ENCODE measurements at regions not wholly inside any gene's neighbourhood (a gene's known extent, or its start where the extent isn't known, plus 50 kb on each side); places are given as distances from the start of the nearest gene placed in this dataset.

- no peaks in the 10 kb centered on the region for H3K36me3 ChIP-seq
- DNase-seq: no peak
- no peak overlapping the region for H3K27ac ChIP-seq (replicated peaks)
- no peak for TF ChIP-seq CTCF (IDR thresholded peaks at IDR 0.05; ENCODE audit: borderline replicate concordance)
- no peaks in the 10 kb centered on the region for H3K4me1 ChIP-seq
- no peak overlapping the region for H3K4me3 ChIP-seq
- intact Hi-C loops (cut with micrococcal nuclease): no loop called here
- peaks cover 32% of the 10 kb centered on the region for H3K27me3 ChIP-seq (ENCODE audit: low read depth)
- peaks cover 7% of the 10 kb centered on the region for H3K9me3 ChIP-seq (replicated peaks)
These were observed 440.8 kb downstream of the NPHP4 start for GRCh38 chr1:5551274-5551975.

DNA sequence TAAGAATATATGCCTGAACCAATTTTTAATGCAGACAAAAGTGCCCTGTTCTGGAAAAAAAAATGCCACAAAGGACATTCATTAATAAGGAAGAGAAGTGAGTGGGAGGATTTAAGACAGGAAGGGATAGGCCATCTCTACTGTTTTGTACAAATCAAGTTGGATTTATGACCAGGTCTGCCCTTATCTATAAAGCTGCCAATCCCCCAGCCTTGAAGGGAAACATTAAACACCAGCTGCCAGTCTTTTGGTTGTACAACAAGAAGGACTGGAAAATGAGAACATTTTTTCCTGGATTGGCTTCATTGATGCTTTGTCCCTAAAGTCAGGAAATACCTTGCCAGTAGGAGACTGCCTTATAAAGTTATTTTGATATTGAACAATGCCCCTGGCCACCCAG lies 444.0 kb downstream of the NPHP4 start:
- no peak for TF ChIP-seq CTCF (IDR thresholded peaks at IDR 0.05; ENCODE audit: borderline replicate concordance)
- no peaks in the 10 kb centered on the region for H3K4me1 ChIP-seq
- intact Hi-C loops (cut with micrococcal nuclease): no loop called here
- DNase-seq: no peak
- H3K27ac ChIP-seq (replicated peaks): no peak overlapping the region
- no peak overlapping the region for H3K4me3 ChIP-seq
- peaks cover 60% of the 10 kb centered on the region for H3K27me3 ChIP-seq (ENCODE audit: low read depth)
- H3K36me3 ChIP-seq: no peaks in the 10 kb centered on the region
- peaks cover 7% of the 10 kb centered on the region for H3K9me3 ChIP-seq (replicated peaks)

- H3K4me1 ChIP-seq: no peaks in the 10 kb centered on the region
- no peak for DNase-seq
- H3K36me3 ChIP-seq: no peaks in the 10 kb centered on the region
- intact Hi-C loops (cut with micrococcal nuclease): no loop called here
- no peak overlapping the region for H3K27ac ChIP-seq (replicated peaks)
- peaks cover 16% of the 10 kb centered on the region for H3K9me3 ChIP-seq (replicated peaks)
- no peak overlapping the region for H3K4me3 ChIP-seq
- H3K27me3 ChIP-seq (ENCODE audit: low read depth): peaks cover 80% of the 10 kb centered on the region
- no peak for TF ChIP-seq CTCF (IDR thresholded peaks at IDR 0.05; ENCODE audit: borderline replicate concordance)
These were observed 449.0 kb downstream of the NPHP4 start for GRCh38 chr1:5543235-5543634.

GRCh38 chr1:5532811-5533210 lies 459.4 kb downstream of the NPHP4 start:
- no peak for TF ChIP-seq CTCF (IDR thresholded peaks at IDR 0.05; ENCODE audit: borderline replicate concordance)
- no peaks in the 10 kb centered on the region for H3K36me3 ChIP-seq
- H3K4me3 ChIP-seq: no peak overlapping the region
- H3K27me3 ChIP-seq (ENCODE audit: low read depth): peaks cover 78% of the 10 kb centered on the region
- H3K4me1 ChIP-seq: no peaks in the 10 kb centered on the region
- intact Hi-C loops (cut with micrococcal nuclease): no loop called here
- no peak overlapping the region for H3K27ac ChIP-seq (replicated peaks)
- DNase-seq: no peak
- H3K9me3 ChIP-seq (replicated peaks): peaks cover 16% of the 10 kb centered on the region

- TF ChIP-seq CTCF (IDR thresholded peaks at IDR 0.05; ENCODE audit: borderline replicate concordance): no peak
- no peak overlapping the region for H3K27ac ChIP-seq (replicated peaks)
- H3K27me3 ChIP-seq (ENCODE audit: low read depth): peaks cover 87% of the 10 kb centered on the region
- H3K4me3 ChIP-seq: no peak overlapping the region
- no peaks in the 10 kb centered on the region for H3K4me1 ChIP-seq
- intact Hi-C loops (cut with micrococcal nuclease): no loop called here
- peaks cover 16% of the 10 kb centered on the region for H3K9me3 ChIP-seq (replicated peaks)
- no peak for DNase-seq
- H3K36me3 ChIP-seq: no peaks in the 10 kb centered on the region
These were observed 465.2 kb downstream of the NPHP4 start for GRCh38 chr1:5526822-5527551.
